ENCODE measurements at regions not wholly inside any gene's neighbourhood (a gene's known extent, or its start where the extent isn't known, plus 50 kb on each side); places are given as distances from the start of the nearest gene placed in this dataset.

DNA sequence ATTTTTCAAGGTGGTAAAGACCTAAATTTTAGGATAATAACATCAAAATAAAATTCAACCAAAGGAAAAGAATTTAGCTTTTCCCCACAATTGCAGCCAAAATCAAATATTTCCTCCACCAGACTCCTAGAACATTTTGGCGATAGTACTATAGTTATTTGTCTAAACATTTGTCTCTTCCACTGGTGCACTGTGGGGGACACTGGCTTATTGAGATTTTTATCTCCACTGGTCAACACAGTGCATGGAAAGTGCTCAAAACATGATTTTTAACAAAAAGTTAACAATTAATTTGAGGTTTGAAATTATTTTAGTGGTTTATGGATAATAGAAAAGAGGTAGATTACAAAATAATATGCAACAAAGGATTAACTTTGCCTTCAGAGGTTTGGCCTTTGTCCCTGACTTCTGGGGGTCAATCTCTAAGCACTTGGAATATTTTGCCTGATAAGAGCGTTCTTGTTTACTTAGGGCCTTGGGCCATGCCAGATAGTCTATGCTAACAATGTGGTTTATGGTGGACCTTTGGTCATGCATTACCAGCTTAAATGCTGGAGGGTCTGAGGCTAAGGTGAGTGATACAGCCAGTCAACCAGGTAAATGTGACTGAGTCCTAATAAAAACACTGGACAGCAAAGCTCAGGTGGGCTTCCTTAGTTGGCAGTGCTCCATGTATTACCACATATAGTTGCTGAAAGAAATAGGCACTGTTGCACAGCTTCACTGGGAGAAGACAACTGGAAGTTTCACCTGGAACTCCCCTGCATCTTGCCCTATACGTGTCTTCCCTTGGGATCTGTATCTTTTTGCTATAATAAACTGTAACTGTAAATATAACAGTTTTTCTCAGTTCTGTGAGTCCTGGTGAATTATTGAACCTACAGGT is 67.2 kb upstream of the SATB2 start:
- Histone ChIP-seq H3K9ac (ENCODE audit: low read length) (no peak overlapping the region), H3K4me1 (ENCODE audit: insufficient read depth, low read length, severe bottlenecking) (no peaks in the 10 kb centered on the region), H3K36me3 (ENCODE audit: insufficient read depth, low read length) (no peaks in the 10 kb centered on the region), H3K4me2 (ENCODE audit: low read length) (no peak overlapping the region), H3K27me3 (ENCODE audit: insufficient read depth, low read length) (no peaks in the 10 kb centered on the region), H3K27ac (ENCODE audit: low read depth, low read length, poor library complexity, severe bottlenecking) (no peak overlapping the region), H3K79me2 (ENCODE audit: insufficient read depth, low read length) (no peaks in the 10 kb centered on the region), H3F3A (ENCODE audit: insufficient read depth, low read length) (no peaks in the 10 kb centered on the region), H4K20me1 (ENCODE audit: insufficient read depth, low read length) (no peaks in the 10 kb centered on the region), H3K4me3 (ENCODE audit: low read depth, low read length, poor library complexity, severe bottlenecking) (no peak overlapping the region), H3K9me3 (ENCODE audit: low read length) (no peaks in the 10 kb centered on the region; the same call in 1 of the 2 replicates), H2AFZ (ENCODE audit: low read length) (no peak overlapping the region), H3K9me2 (ENCODE audit: low read depth, low read length) (no peaks in the 10 kb centered on the region)
- TF ChIP-seq, protein P1, sequence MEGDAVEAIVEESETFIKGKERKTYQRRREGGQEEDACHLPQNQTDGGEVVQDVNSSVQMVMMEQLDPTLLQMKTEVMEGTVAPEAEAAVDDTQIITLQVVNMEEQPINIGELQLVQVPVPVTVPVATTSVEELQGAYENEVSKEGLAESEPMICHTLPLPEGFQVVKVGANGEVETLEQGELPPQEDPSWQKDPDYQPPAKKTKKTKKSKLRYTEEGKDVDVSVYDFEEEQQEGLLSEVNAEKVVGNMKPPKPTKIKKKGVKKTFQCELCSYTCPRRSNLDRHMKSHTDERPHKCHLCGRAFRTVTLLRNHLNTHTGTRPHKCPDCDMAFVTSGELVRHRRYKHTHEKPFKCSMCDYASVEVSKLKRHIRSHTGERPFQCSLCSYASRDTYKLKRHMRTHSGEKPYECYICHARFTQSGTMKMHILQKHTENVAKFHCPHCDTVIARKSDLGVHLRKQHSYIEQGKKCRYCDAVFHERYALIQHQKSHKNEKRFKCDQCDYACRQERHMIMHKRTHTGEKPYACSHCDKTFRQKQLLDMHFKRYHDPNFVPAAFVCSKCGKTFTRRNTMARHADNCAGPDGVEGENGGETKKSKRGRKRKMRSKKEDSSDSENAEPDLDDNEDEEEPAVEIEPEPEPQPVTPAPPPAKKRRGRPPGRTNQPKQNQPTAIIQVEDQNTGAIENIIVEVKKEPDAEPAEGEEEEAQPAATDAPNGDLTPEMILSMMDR (IDR thresholded peaks at IDR 0.05; ENCODE audit: low read length) = no peak
- no peak for TF ChIP-seq EZH2 (IDR thresholded peaks at IDR 0.05; ENCODE audit: borderline replicate concordance, low read length)

DNA sequence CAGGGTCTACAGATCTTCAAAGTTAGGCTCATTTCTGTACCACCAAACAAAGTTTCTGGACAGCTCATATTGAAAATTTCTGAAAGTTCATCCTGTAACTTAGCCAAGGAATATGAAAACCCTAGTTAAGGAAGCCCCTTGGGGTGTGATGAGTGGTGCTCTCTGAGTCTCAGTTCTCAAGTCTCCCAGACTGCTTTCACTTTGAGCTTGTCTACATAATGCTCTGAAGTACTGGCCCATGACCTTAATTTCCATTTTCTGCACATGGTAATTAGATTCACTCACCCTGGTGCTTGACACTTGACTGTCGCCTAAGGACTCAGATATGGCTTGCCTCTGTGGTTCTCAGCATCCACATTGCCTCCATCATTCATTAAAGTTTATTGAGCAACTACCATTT is 51.7 kb upstream of the SATB2 start:
- no peak overlapping the region for H3K4me2 ChIP-seq (ENCODE audit: low read length)
- TF ChIP-seq, protein P1 (IDR thresholded peaks at IDR 0.05; ENCODE audit: low read length) = no peak
- TF ChIP-seq EZH2 (IDR thresholded peaks at IDR 0.05; ENCODE audit: borderline replicate concordance, low read length) = no peak
- no peak overlapping the region for H3K27ac ChIP-seq (ENCODE audit: low read depth, low read length, poor library complexity, severe bottlenecking)
- no peaks in the 10 kb centered on the region for H3K9me3 ChIP-seq (ENCODE audit: low read length)
- no peaks in the 10 kb centered on the region for H3K4me1 ChIP-seq (ENCODE audit: insufficient read depth, low read length, severe bottlenecking)
- no peak overlapping the region for H3K4me3 ChIP-seq (ENCODE audit: low read depth, low read length, poor library complexity, severe bottlenecking)
- H3K27me3 ChIP-seq (ENCODE audit: insufficient read depth, low read length) = no peaks in the 10 kb centered on the region; the same call in 1 of the 2 replicates
- H4K20me1 ChIP-seq (ENCODE audit: insufficient read depth, low read length) = no peaks in the 10 kb centered on the region
- H2AFZ ChIP-seq (ENCODE audit: low read length) = no peak overlapping the region
- no peaks in the 10 kb centered on the region for H3K9me2 ChIP-seq (ENCODE audit: low read depth, low read length)
- H3F3A ChIP-seq (ENCODE audit: insufficient read depth, low read length) = no peaks in the 10 kb centered on the region
- no peak overlapping the region for H3K9ac ChIP-seq (ENCODE audit: low read length)
- H3K36me3 ChIP-seq (ENCODE audit: insufficient read depth, low read length) = no peaks in the 10 kb centered on the region
- no peaks in the 10 kb centered on the region for H3K79me2 ChIP-seq (ENCODE audit: insufficient read depth, low read length)

Data from OCI-LY1 (cell line).